Lower lobe of right lung (tissue), 2 donors: ENCODE measurements at regions not wholly inside any gene's neighbourhood (a gene's known extent, or its start where the extent isn't known, plus 50 kb on each side); places are given as distances from the start of the nearest gene placed in this dataset.

Experiments used
- ATAC-seq, 2 donors: fragments of 200-7000 bp; cut with Tn5 transposase; one replicate each; pipeline ENCODE4 v1.9.1; 2020 to 2022; ENCODE audit warnings: mild to moderate bottlenecking in 2 of 2, moderate library complexity in 2 of 2
- DNase-seq: peaks from one replicate; pipeline ENCODE4 v3.0.0-alpha.2; 2020
- H3K27ac ChIP-seq: fragments of 200-600 bp; one replicate; pipeline ENCODE4 v1.8.0; 2022
- H3K27me3 ChIP-seq: fragments of 200-600 bp; one replicate; pipeline ENCODE4 v1.8.0; 2022; ENCODE audit warnings: low read depth
- H3K36me3 ChIP-seq: fragments of 200-600 bp; one replicate; pipeline ENCODE4 v1.8.0; 2022; ENCODE audit warnings: mild to moderate bottlenecking
- H3K4me1 ChIP-seq: fragments of 200-600 bp; one replicate; pipeline ENCODE4 v1.8.0; 2022
- H3K4me3 ChIP-seq: fragments of 200-600 bp; one replicate; pipeline ENCODE4 v1.8.0; 2022; ENCODE audit warnings: mild to moderate bottlenecking
- H3K9me3 ChIP-seq: fragments of 200-600 bp; one replicate; pipeline ENCODE4 v1.8.0; 2022
- CTCF ChIP-seq: fragments of 200-600 bp; IDR thresholded peaks from one replicate; pipeline ENCODE4 v1.8.0; 2022; ENCODE audit warnings: antibody characterized with exemption, mild to moderate bottlenecking
- intact Hi-C: fragments of 100-400 bp; cut with DNase I; formaldehyde crosslinking; loops from one replicate; pipeline ENCODE4 v1.11.0; 2022
- donor health status: DM: no; HTN: yes; CAD: no; lungs with severe emphysema.

- H3K9me3 ChIP-seq: no peaks in the 10 kb centered on the region
- no peak for ATAC-seq
- TF ChIP-seq CTCF: no peak
- H3K4me3 ChIP-seq: no peak overlapping the region
- no peaks in the 10 kb centered on the region for H3K4me1 ChIP-seq
- H3K27me3 ChIP-seq: no peaks in the 10 kb centered on the region
- no peak for DNase-seq
- no peak overlapping the region for H3K27ac ChIP-seq
- intact Hi-C loops: no loop called here
- no peaks in the 10 kb centered on the region for H3K36me3 ChIP-seq
Observed at GRCh38 chr10:128462844-128463243, 336.6 kb upstream of the MKI67 start.

GRCh38 chr10:128463991-128464760 lies 338.0 kb upstream of the MKI67 start:
- no peak for TF ChIP-seq CTCF
- no peak for DNase-seq
- Histone ChIP-seq H3K4me3 (no peak overlapping the region), H3K27ac (no peak overlapping the region), H3K9me3 (no peaks in the 10 kb centered on the region), H3K4me1 (no peaks in the 10 kb centered on the region), H3K36me3 (no peaks in the 10 kb centered on the region), H3K27me3 (no peaks in the 10 kb centered on the region)
- intact Hi-C loops: no loop called here
- peak; percentile 66 to 72 for ATAC-seq

GRCh38 chr10:128465697-128466096 lies 339.5 kb upstream of the MKI67 start:
- DNase-seq (no peak), ATAC-seq (no peak)
- H3K9me3 ChIP-seq: no peaks in the 10 kb centered on the region
- H3K27me3 ChIP-seq: no peaks in the 10 kb centered on the region
- no peak overlapping the region for H3K4me3 ChIP-seq
- no peak for TF ChIP-seq CTCF
- no peak overlapping the region for H3K27ac ChIP-seq
- H3K36me3 ChIP-seq: no peaks in the 10 kb centered on the region
- intact Hi-C loops: no loop called here
- no peaks in the 10 kb centered on the region for H3K4me1 ChIP-seq

GRCh38 chr10:128466831-128467371 lies 340.7 kb upstream of the MKI67 start:
- no peak for TF ChIP-seq CTCF
- DNase-seq (no peak), ATAC-seq (no peak)
- Histone ChIP-seq H3K4me1 (no peaks in the 10 kb centered on the region), H3K9me3 (no peaks in the 10 kb centered on the region), H3K36me3 (no peaks in the 10 kb centered on the region), H3K4me3 (no peak overlapping the region), H3K27ac (no peak overlapping the region), H3K27me3 (no peaks in the 10 kb centered on the region)
- intact Hi-C loops: no loop called here

- intact Hi-C loops: no loop called here
- Histone ChIP-seq H3K36me3 (no peaks in the 10 kb centered on the region), H3K4me1 (no peaks in the 10 kb centered on the region), H3K4me3 (no peak overlapping the region), H3K27me3 (no peaks in the 10 kb centered on the region), H3K27ac (no peak overlapping the region), H3K9me3 (no peaks in the 10 kb centered on the region)
- no peak for ATAC-seq
- no peak for DNase-seq
- no peak for TF ChIP-seq CTCF
Observed at GRCh38 chr10:128468462-128468861, 342.2 kb upstream of the MKI67 start.
